B cell (primary cell): ENCODE measurements at regions not wholly inside any gene's neighbourhood (a gene's known extent, or its start where the extent isn't known, plus 50 kb on each side); places are given as distances from the start of the nearest gene placed in this dataset.

Experiments
- ATAC-seq: fragments of 200-7000 bp; cut with Tn5 transposase; one replicate; pipeline ENCODE4 v1.10.0; 2021; ENCODE audit warnings: low read depth, mild to moderate bottlenecking, moderate number of reproducible peaks, moderate library complexity
- CTCF ChIA-PET: fragments of 350-600 bp; sonication (Branson Sonifier 250); formaldehyde crosslinking; loops from one replicate; lab custom pipeline; 2021; ENCODE audit warnings: antibody characterized with exemption, inconsistent platforms; lab: Charles Lee
- POLR2A ChIA-PET: fragments of 350-600 bp; sonication (Branson Sonifier 250); formaldehyde crosslinking; loops from one replicate; lab custom pipeline; 2021; ENCODE audit warnings: antibody characterized with exemption; lab: Charles Lee
- DNase-seq: peaks from one replicate; pipeline ENCODE4 v3.0.0; 2013
- H2AFZ ChIP-seq: 2 replicates; pipeline ENCODE4 v1.6.1; 2012; ENCODE audit warnings: mild to moderate bottlenecking, low read depth, low read length; ENCODE audit not compliant: insufficient read depth, poor library complexity, severe bottlenecking
- H3K27ac ChIP-seq, 2 donors: 1 replicate in 1 of 2; 2 replicates in 1 of 2; pipeline ENCODE4 v1.5.1; 2012 to 2013; ENCODE audit warnings: low read length in 2 of 2, mild to moderate bottlenecking in 2 of 2, moderate library complexity in 1 of 2
- H3K27me3 ChIP-seq, 4 experiments: fragments of 200-600 bp in 1 of 4; sonication (generic) in 1 of 4; replicated peaks in 1 of 4; 1 replicate in 2 of 4; 2 replicates in 2 of 4; pipeline versions ENCODE4 v1.6.1 to v1.7.0; 2013 to 2016; ENCODE audit warnings: low read length in 3 of 4, mild to moderate bottlenecking in 2 of 4, mixed read lengths in 1 of 4, moderate library complexity in 1 of 4; ENCODE audit not compliant: insufficient read depth in 4 of 4, control insufficient read depth in 3 of 4; ENCODE audit errors: control extremely low read depth in 1 of 4
- H3K36me3 ChIP-seq, 2 experiments: replicated peaks in 1 of 2; 1 replicate in 1 of 2; 2 replicates in 1 of 2; pipeline versions ENCODE4 v1.6.1 to v1.7.1; 2013; ENCODE audit warnings: low read length in 1 of 2; ENCODE audit not compliant: insufficient read depth in 2 of 2, control insufficient read depth in 1 of 2; ENCODE audit errors: control extremely low read depth in 1 of 2, extremely low read depth in 1 of 2
- H3K4me1 ChIP-seq, 2 donors: fragments of 200-600 bp in 1 of 2; sonication (generic) in 1 of 2; 1 replicate in 1 of 2; 2 replicates in 1 of 2; pipeline versions ENCODE4 v1.5.1 to v1.6.1; 2013 to 2017; ENCODE audit warnings: low read length in 2 of 2; ENCODE audit not compliant: control insufficient read depth in 2 of 2, insufficient read depth in 2 of 2
- H3K4me2 ChIP-seq: replicated peaks from 2 replicates; pipeline ENCODE3; 2012; ENCODE audit warnings: mild to moderate bottlenecking, low read depth, low read length; ENCODE audit not compliant: poor library complexity, severe bottlenecking
- H3K4me3 ChIP-seq, 5 experiments: fragments of 200-600 bp in 1 of 5; sonication (generic) in 1 of 5; 1 replicate in 3 of 5; 2 replicates in 2 of 5; pipeline versions ENCODE4 v1.5.1 to v1.7.0; 2011 to 2016; ENCODE audit warnings: low read length in 4 of 5, mild to moderate bottlenecking in 4 of 5, low read depth in 2 of 5, control low read depth in 1 of 5, moderate library complexity in 1 of 5; ENCODE audit not compliant: insufficient read depth in 1 of 5; ENCODE audit errors: control extremely low read depth in 1 of 5, extremely low read depth in 1 of 5
- H3K79me2 ChIP-seq: fragments of 200-600 bp; sonication (generic); one replicate; pipeline ENCODE4 v1.6.0; 2016; ENCODE audit warnings: low read length; ENCODE audit not compliant: control insufficient read depth, insufficient read depth
- H3K9ac ChIP-seq: fragments of 200-600 bp; sonication (generic); 2 replicates; pipeline ENCODE4 v1.6.1; 2017; ENCODE audit warnings: mild to moderate bottlenecking, low read length, moderate library complexity
- H3K9me3 ChIP-seq, 3 donors: one replicate each; pipeline versions ENCODE4 v1.6.1 to v1.7.1; 2013; ENCODE audit warnings: low read length in 2 of 3; ENCODE audit not compliant: control insufficient read depth in 2 of 3, insufficient read depth in 1 of 3; ENCODE audit errors: control extremely low read depth in 1 of 3
- H4K20me1 ChIP-seq: 2 replicates; pipeline ENCODE4 v1.6.0; 2012; ENCODE audit warnings: mild to moderate bottlenecking, low read length; ENCODE audit not compliant: insufficient read depth, control insufficient read depth, poor library complexity, severe bottlenecking
- H3K27ac Mint-ChIP-seq: one replicate; pipeline ENCODE4 v1.8.0; 2021; ENCODE audit warnings: mixed read lengths
- H3K27me3 Mint-ChIP-seq: one replicate; pipeline ENCODE4 v1.8.0; 2021; ENCODE audit warnings: mixed read lengths
- H3K4me1 Mint-ChIP-seq: one replicate; pipeline ENCODE4 v1.8.0; 2021; ENCODE audit warnings: mixed read lengths
- H3K4me3 Mint-ChIP-seq: one replicate; pipeline ENCODE4 v1.8.0; 2021; ENCODE audit warnings: mixed read lengths
- H3K9me3 Mint-ChIP-seq: one replicate; pipeline ENCODE4 v1.8.0; 2022; ENCODE audit warnings: mixed read lengths; ENCODE audit not compliant: insufficient read depth
- CTCF ChIP-seq: fragments of 200-600 bp; IDR thresholded peaks from one replicate; pipeline ENCODE4 v1.8.0; 2022; ENCODE audit warnings: antibody characterized with exemption, mild to moderate bottlenecking
- EZH2 ChIP-seq: IDR thresholded peaks from 2 replicates; pipeline ENCODE4 v1.6.1; 2012; ENCODE audit warnings: borderline replicate concordance, low read depth, mild to moderate bottlenecking, moderate library complexity, low read length; ENCODE audit not compliant: insufficient read depth, poor library complexity, severe bottlenecking
- WGBS: methylation state at CpG from one replicate; pipeline ENCODE4 v1.1.5; 2013; ENCODE audit warnings: missing lambda C conversion rate; ENCODE audit not compliant: insufficient coverage; 5-methylcytosine and 5-hydroxymethylcytosine counted together
- intact Hi-C: fragments of 100-400 bp; cut with micrococcal nuclease; formaldehyde crosslinking; loops from one replicate; pipeline ENCODE4 v1.10.0; 2022

- TF ChIP-seq CTCF (no peak), EZH2 (no peak)
- H3K79me2 ChIP-seq: no peaks in the 10 kb centered on the region
- no peaks in the 10 kb centered on the region for H3K4me1 ChIP-seq
- no peak for ATAC-seq
- H3K4me3 ChIP-seq: no peak overlapping the region
- no peaks in the 10 kb centered on the region for H3K9me3 Mint-ChIP-seq
- no peaks in the 10 kb centered on the region for H3K27me3 ChIP-seq
- no peaks in the 10 kb centered on the region for H3K4me1 Mint-ChIP-seq
- intact Hi-C loops: no loop called here
- H3K4me2 ChIP-seq: no peak overlapping the region
- no peak overlapping the region for H3K27ac ChIP-seq
- H3K9ac ChIP-seq: no peak overlapping the region
- no peak overlapping the region for H3K4me3 Mint-ChIP-seq
- WGBS: no CpG with 5 or more reads among the region's 3 CpGs
- H3K27ac Mint-ChIP-seq: no peak overlapping the region
- ChIA-PET CTCF (no interaction called here), POLR2A (no interaction called here)
- no peak for DNase-seq
- no peaks in the 10 kb centered on the region for H4K20me1 ChIP-seq
- H3K9me3 ChIP-seq: no peaks in the 10 kb centered on the region
- H2AFZ ChIP-seq: no peak overlapping the region
- H3K36me3 ChIP-seq: no peaks in the 10 kb centered on the region
- H3K27me3 Mint-ChIP-seq: no peaks in the 10 kb centered on the region
Observed at GRCh38 chr4:18403327-18403726, 381.8 kb upstream of the LCORL start.

DNA sequence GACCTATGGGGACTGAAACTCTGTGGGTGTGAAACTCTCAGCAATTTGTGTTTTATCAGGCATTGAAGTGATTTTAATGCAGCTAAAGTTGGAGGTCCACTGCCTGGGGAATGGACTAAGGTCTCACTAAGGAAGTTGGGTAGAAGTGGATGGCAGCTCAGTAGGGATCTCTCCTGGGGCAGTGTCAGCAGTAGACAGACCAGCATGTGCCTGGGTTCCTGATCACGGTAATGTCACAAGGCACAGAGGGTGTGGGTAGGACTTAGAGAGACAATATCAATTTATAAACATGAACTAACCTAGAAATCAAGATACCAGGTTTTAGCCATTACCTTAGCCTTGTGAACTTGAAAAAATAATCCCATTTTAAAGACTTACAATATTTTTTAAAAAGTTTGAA is 380.3 kb upstream of the LCORL start:
- TF ChIP-seq CTCF (no peak), EZH2 (no peak)
- no peaks in the 10 kb centered on the region for H3K36me3 ChIP-seq
- no peak overlapping the region for H3K27ac ChIP-seq
- H3K27me3 ChIP-seq: no peaks in the 10 kb centered on the region
- CTCF ChIA-PET: no interaction called here
- no peak overlapping the region for H3K4me3 ChIP-seq
- POLR2A ChIA-PET: no interaction called here
- DNase-seq (no peak), ATAC-seq (no peak)
- no peak overlapping the region for H3K9ac ChIP-seq
- H3K4me2 ChIP-seq: no peak overlapping the region
- no peaks in the 10 kb centered on the region for H3K79me2 ChIP-seq
- H2AFZ ChIP-seq: no peak overlapping the region
- H4K20me1 ChIP-seq: no peaks in the 10 kb centered on the region
- Mint-ChIP-seq H3K27ac (no peak overlapping the region), H3K4me1 (no peaks in the 10 kb centered on the region), H3K9me3 (no peaks in the 10 kb centered on the region), H3K27me3 (no peaks in the 10 kb centered on the region), H3K4me3 (no peak overlapping the region)
- H3K4me1 ChIP-seq: no peaks in the 10 kb centered on the region
- WGBS: no CpG with 5 or more reads among the region's 1 CpG
- intact Hi-C loops: no loop called here
- no peaks in the 10 kb centered on the region for H3K9me3 ChIP-seq
